NCI-H2029 treated with DMSO at 0.1 percent for 48 hours (cell line): ENCODE measurements at regions not wholly inside any gene's neighbourhood (a gene's known extent, or its start where the extent isn't known, plus 50 kb on each side); places are given as distances from the start of the nearest gene placed in this dataset.
"Not testable (repeated sequence)": the region's sequence is repeated elsewhere in the genome, so short reads cannot be mapped to it uniquely, and the experiment has no call there.

ENCODE experiments used
- DNase-seq: peaks from one replicate; lab custom pipeline; 2025; lab: John Stamatoyannopoulos, UW

- DNase-seq, result no peak
Observed at GRCh38 chr13:22893777-22894176, 287.0 kb upstream of the SGCG start.

GRCh38 chr13:22897571-22898314 is 283.0 kb upstream of the SGCG start:
- DNase-seq, result no peak

GRCh38 chr13:22900416-22900951 is 280.3 kb upstream of the SGCG start:
- not testable (repeated sequence) for DNase-seq

GRCh38 chr13:22903301-22903700 is 277.5 kb upstream of the SGCG start:
- no peak for DNase-seq

GRCh38 chr13:22903925-22904324 is 276.9 kb upstream of the SGCG start:
- DNase-seq, result no peak

- no peak for DNase-seq
Observed at GRCh38 chr13:22915442-22916082, 265.2 kb upstream of the SGCG start.

GRCh38 chr13:22916276-22916675 is 264.5 kb upstream of the SGCG start:
- DNase-seq, result not testable (repeated sequence)

GRCh38 chr13:22925881-22926747 is 254.7 kb upstream of the SGCG start:
- no peak for DNase-seq

- DNase-seq, result no peak
Observed at GRCh38 chr13:22926748-22927400, 253.9 kb upstream of the SGCG start.

GRCh38 chr13:22927845-22928244 is 252.9 kb upstream of the SGCG start:
- not testable (repeated sequence) for DNase-seq

GRCh38 chr13:22929381-22930126 is 251.2 kb upstream of the SGCG start:
- DNase-seq, result no peak

GRCh38 chr13:22931576-22931975 is 249.2 kb upstream of the SGCG start:
- DNase-seq, result no peak

- DNase-seq, result not testable (repeated sequence)
Observed at GRCh38 chr13:22932632-22933412, 248.0 kb upstream of the SGCG start.

- no peak for DNase-seq
Observed at GRCh38 chr13:22933571-22934181, 247.1 kb upstream of the SGCG start.

- DNase-seq, result no peak
Observed at GRCh38 chr13:22934744-22935523, 245.8 kb upstream of the SGCG start.

GRCh38 chr13:22936228-22936627 is 244.6 kb upstream of the SGCG start:
- DNase-seq, result no peak

GRCh38 chr13:22937241-22937640 is 243.5 kb upstream of the SGCG start:
- DNase-seq, result no peak

- no peak for DNase-seq
Observed at GRCh38 chr13:22937953-22938352, 242.8 kb upstream of the SGCG start.

GRCh38 chr13:22938576-22938975 is 242.2 kb upstream of the SGCG start:
- no peak for DNase-seq
